Liver (tissue), 3 donors: ENCODE measurements at regions not wholly inside any gene's neighbourhood (a gene's known extent, or its start where the extent isn't known, plus 50 kb on each side); places are given as distances from the start of the nearest gene placed in this dataset.

Source experiments
- CTCF ChIP-seq: fragments of 150-350 bp; IDR thresholded peaks from 2 replicates; pipeline ENCODE4 v1.5.1; 2017; ENCODE audit warnings: improper control_type of control experiment, low read depth, low read length; ENCODE audit not compliant: missing input control
- HNF4G ChIP-seq: IDR thresholded peaks from 2 replicates; pipeline ENCODE4 v1.6.1; 2016; ENCODE audit warnings: antibody characterized with exemption
- RAD21 ChIP-seq, 2 donors: IDR thresholded peaks; 2 replicates each; pipeline ENCODE4 v1.6.1; 2016; ENCODE audit warnings: antibody characterized with exemption in 2 of 2, mild to moderate bottlenecking in 2 of 2
- REST ChIP-seq: IDR thresholded peaks from 2 replicates; pipeline ENCODE4 v1.6.1; 2016; ENCODE audit warnings: antibody characterized with exemption, mild to moderate bottlenecking
- SP1 ChIP-seq: IDR thresholded peaks from 2 replicates; pipeline ENCODE4 v1.6.1; 2018; ENCODE audit warnings: antibody characterized with exemption, mild to moderate bottlenecking
- YY1 ChIP-seq: IDR thresholded peaks from 2 replicates; pipeline ENCODE4 v1.6.1; 2016; ENCODE audit warnings: antibody characterized with exemption, mild to moderate bottlenecking
- ZBTB33 ChIP-seq: IDR thresholded peaks from 2 replicates; pipeline ENCODE4 v1.6.1; 2016; ENCODE audit warnings: antibody characterized with exemption
- donor health status: healthy.
- donor health status: healthy.

GRCh38 chr16:35737076-35737475, 2277.7 kb downstream of the TP53TG3F start:
- no peak for TF ChIP-seq CTCF
- no peak for TF ChIP-seq SP1
- TF ChIP-seq RAD21 (IDR thresholded peaks at IDR 0.05): no peak
- TF ChIP-seq HNF4G: no peak
- TF ChIP-seq ZBTB33: no peak
- no peak for TF ChIP-seq REST
- TF ChIP-seq YY1: no peak
